ENCODE measurements at regions not wholly inside any gene's neighbourhood (a gene's known extent, or its start where the extent isn't known, plus 50 kb on each side); places are given as distances from the start of the nearest gene placed in this dataset.

DNA sequence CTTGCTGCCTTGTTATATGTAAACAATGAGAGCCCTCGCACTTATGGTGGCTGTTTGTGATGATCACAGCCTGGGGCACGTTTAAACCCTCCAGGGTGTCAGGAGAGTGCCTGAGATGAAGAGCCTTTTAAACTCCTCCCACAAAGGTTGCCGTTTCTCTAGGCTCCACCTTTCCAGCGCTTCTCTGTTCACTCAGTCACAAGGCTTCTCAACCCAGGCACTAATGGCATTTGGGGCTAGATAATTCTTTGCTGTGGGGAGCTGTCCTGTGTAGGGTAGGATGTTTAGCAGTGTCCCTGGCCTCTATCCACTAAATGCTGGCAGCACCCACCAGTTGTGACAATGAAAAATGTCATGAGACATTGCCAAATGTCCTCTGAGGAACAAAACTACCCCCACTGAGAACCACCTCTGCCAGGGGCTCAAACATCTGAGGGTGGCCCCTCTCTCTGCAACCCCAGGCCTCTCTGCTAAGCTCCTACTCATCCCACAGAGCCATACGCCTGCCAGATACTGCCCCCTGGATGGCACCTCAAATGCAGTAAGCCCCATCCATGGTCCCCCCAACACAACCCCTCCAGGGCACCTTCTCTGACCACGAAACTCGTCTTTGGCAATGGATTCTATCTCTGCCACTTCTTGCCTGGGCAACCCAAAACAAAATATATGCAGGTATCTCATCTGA, 144.3 kb upstream of the ZMIZ1 start:
- DNase-seq: no peak

DNA sequence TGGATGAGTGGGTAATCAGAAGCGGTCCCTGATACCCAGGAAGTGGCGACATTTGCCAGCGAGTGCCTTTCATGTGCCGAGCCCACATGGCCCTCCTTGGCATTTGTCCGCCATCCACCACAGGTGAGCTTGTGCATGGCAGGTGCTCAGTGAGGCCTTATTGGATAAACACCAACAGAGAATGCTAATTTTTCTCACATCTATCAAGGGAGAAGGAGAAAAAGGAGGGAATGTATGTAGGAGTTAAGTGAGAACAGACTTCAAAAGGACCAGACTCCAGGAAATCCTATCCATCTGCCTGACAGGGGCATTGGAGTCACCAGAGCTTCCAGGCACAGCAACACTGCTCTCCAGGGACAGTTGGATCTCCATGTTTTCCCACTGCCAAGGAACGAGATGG, 143.5 kb upstream of the ZMIZ1 start:
- no peak for DNase-seq

DNA sequence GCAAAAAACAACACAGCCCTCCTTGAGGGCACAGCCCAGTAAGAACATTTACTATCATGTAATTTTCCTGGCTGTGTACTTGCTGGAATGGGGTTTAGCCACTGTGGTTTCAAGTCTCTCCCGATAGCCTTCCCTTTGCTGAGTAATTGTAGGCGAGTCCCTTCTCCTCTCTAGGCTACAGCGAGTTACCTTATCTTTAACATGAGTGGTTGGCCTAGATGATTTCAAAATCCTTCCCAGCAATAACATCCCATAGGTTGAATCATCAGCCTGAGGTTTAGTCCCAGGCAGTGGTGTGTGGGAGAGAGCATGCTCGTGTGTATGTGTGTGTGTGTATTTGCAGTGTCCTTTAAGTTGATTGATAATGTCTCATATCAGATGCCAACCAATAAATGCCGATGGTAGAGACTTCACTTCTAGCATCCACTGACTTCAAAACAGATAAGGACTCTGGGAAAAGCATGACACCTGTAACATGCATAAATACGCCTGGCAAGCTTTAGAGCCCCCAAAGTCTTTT, 142.9 kb upstream of the ZMIZ1 start:
- no peak for DNase-seq

DNA sequence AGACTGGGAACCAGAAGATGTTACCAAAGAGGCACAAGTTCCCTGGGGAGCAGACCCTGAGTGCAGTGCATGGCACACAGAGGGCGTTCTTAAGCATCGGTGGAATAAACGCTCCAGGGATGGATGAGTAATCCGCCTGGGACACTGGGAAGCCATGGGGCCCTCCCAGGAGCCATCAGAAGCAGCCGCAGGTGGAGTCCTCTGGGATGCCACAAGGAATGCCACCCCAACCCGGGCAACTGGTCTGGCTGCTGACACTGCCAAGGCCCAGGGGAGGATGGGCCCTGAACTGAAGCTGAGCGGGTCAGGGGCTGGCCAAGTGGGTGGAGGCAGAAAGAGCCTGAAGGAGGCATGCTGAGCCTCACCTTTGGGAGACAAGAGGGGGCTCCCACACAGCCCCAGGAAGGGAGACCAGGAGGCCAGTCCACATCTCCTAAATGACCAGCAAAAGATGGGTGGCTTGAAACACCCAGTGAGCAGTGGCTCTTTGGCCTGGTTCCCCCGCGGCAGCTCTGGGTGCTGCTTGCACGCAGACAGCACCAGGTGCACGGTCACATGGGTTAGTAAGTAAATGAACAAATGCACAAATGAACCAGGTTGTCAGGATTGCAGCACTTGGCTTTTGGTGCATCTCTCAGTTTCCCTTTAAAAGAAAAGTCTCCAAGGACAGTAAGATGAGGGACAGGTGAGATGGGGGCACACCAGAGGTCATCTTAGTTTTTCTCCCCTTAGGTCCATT, 141.3 kb upstream of the ZMIZ1 start:
- peak; percentile 30 for DNase-seq

DNA sequence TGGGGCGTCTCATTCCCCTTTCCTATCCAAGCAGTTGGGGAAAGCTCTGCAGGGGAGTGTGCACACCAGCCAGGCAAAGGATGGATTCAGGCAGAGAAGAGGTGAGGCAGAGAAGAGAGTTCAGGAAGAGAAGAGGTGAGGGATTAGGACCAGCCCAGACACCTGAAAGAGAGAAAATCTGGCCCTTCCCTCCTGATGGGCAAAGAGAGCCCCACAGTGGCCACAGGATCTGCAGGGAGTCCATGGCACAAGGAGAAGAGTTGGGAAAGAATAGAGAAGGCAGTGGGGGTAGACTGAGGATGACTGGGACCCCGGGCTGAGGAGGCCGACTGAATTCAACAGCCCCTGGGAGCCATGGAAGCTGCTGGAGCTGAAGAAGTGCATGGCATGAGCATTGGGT, 140.4 kb upstream of the ZMIZ1 start:
- no peak for DNase-seq

DNA sequence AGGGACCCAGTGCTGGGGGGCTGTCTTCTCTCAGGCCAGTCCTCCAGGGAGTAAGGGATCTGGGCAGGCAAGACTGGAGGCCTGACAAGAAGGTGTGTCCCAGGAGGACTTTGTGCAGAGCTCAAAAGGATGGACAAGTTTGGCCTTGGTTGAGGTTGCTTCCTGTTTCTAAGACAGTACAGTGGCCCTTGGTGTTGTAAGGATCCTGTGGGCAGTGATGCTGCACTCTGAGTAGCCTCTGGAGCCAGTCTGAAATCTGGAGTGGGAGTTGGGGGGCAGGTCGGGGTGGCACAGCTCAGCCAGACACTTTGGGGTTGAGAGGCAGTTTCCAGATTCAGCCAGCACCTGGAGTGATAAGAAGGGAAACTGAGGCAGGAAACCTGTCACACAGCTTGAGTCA, 139.2 kb upstream of the ZMIZ1 start:
- no peak for DNase-seq

DNA sequence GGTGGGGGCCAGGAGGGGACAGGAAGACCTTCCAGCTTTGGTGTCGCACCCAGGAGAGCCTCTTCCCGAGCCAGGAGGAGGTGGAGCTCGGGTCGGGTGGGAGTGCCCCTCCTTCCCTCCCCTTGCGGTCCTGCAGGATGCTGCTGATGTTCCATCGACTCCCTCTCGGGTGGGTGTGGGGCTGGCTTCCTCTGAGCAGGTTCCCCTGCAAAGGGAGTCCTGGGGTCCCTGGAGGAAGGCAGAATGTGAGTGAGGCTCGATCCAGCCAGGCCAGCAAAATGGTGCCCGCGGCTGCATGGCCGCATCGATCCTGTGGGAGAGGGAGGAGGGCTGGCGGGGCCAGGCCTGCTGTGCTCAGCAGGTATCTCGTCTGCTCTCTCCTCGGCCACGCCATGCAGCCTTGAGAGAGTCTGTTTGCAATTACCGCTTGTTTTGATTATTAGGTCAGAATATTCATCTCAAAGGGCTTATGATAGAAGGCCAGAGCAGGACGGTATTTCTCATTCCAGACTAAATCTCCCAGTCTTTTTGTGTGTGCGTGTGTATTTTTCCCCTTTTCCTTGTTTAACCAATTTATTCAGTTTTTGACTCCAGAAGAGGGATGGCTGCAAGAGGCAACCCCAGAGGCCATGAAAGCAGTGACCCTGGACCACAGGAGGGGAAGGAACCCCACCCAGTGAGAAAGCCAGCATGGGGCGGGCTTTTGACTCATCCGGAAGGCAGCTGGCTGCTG, 137.3 kb upstream of the ZMIZ1 start:
- DNase-seq: no peak

DNA sequence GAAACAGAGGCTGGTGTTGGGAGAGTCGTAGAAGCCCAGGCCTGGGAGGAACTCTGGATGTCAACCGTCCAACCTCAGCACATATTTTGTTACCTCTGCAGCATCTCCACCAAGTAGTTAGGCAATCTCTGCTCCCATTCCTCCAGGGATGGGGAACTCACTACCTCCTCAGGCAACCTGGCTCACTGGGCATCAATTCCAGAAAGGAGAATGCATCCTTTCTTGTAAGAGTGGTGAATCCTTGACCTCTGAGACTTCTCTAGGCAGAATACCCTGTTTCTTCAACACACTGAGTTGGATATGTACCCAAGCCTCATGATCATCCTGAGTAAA, 136.7 kb upstream of the ZMIZ1 start:
- DNase-seq: no peak

DNA sequence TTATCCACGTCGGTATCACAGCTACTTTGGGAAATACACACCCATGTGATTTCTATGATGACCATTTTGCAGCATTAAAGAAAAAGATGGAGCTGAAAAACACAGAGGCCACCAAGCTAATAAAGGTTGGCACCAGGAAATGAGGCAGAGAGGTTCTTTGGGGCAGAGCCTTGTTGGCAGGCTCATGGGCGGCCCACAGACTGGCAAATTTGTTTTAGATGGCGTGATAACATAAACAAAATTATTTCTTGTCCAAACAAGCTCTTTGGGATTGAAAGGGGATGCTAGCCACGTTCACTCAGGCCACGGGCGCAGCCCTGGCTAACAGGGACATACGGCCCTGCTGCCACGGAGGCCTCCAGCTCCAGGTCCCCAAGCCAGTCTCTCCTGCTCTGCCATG, 135.9 kb upstream of the ZMIZ1 start:
- DNase-seq: no peak

DNA sequence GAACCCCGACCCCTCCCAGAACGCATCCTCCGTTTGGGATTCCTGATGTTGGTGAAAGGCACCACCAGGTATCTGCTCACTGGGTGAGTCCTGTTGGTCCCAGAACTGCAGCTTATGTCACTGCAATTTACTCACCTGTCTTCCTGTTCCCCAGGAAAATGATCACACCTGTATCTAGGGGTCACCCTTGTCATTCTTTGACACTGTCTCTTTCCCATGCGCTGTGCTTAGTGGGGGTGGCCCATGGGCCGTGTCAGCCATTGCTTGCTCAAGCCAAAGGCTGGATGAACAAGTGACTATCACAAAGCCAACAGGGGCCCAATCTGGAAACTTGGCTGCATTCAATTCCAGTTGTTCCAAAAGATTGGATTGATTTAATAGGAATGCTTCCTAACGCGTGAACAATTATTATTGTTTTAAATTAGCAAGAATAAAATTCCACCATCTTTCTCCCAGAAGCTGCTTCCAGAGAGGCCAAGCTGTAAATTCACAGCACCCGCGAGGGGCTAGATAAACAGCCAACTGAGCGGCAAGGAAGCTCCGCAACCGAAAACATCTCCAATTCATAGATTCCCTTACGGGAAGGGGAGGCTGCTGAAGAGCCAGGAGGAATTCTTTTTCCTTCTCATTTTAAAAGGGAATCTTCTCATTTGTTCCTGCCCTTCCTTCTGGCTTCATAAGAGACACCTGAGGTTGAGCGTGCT, 134.8 kb upstream of the ZMIZ1 start:
- DNase-seq: no peak

DNA sequence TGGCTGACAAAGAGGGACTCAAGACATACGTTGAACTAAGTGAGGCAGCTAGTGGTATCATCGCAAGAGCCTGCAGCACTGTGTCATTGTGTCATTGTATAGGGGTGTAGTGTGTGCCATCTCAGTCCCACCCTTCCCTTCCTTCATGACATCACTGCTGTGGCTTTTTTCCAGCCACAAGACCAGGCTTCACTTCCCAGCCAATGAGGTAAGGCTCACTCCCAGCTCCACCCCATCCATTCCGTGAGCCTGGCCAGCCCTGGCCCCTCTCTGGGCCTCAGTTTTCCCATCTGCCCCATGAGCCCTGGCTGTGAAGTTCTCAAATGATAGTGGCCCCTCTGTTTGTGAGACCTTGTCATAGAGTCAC, 134.3 kb upstream of the ZMIZ1 start:
- DNase-seq: no peak

DNA sequence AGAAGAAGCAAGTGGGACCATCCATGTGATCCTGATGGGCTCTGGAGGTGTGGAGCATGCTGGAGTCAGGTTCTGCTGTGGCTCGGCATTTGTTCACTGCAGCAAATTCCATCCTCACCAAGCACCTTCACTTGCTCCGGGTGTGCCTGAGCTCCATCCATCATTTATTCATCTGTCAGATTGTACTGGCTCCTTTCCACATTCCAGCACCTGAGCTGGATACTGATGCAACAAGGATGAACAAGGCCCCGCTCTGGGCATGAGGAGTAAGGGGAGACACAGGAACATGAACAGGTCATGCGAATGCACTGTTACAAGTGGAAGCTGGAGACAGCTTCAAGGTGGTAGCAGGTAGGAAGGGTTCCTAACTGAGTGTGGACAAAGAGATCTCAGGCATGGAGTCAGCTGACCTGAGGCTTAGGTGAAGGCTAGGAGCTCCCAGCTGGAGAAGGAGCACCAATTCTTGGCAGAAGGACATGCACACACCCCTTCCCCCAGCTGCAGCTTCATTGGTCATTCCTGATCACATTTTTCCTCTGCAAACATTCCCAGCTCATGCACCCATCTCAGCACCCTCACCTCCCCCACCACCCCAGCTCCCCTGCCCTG, 133.7 kb upstream of the ZMIZ1 start:
- DNase-seq: no peak

DNA sequence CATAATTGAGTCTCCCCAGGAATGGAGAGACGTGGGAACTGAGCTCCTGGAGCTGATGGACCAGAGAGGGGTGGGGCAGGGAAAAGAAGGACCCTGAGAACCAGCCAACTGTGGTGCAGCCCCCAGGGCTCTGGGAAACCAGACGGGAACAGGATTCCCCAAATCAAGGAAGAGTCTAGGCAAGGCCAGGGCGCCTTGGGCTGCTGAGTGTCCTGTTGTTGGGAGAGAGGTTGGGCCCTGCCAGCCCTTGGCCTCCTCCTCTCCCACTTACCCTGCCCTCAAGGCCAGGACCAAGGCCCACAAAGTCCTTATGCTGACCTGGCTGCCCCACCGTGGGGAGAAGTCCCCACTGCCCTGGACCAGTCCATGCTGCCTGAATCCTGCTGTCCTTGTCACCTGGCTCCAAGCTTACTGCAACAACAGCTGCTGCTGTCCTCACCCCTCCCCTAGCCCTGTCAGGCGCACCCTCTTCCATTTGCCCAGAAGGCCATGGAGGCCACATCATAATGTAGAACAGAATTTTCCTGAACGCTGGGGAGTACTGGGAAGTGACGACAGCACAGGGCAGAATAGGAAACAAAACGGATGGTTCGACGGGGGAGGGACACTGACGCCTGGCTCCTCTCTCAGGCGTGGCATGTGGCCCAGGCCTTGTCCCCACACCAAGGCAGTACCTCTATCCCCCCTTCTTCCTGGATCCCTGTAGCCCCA, 132.9 kb upstream of the ZMIZ1 start:
- no peak for DNase-seq

DNA sequence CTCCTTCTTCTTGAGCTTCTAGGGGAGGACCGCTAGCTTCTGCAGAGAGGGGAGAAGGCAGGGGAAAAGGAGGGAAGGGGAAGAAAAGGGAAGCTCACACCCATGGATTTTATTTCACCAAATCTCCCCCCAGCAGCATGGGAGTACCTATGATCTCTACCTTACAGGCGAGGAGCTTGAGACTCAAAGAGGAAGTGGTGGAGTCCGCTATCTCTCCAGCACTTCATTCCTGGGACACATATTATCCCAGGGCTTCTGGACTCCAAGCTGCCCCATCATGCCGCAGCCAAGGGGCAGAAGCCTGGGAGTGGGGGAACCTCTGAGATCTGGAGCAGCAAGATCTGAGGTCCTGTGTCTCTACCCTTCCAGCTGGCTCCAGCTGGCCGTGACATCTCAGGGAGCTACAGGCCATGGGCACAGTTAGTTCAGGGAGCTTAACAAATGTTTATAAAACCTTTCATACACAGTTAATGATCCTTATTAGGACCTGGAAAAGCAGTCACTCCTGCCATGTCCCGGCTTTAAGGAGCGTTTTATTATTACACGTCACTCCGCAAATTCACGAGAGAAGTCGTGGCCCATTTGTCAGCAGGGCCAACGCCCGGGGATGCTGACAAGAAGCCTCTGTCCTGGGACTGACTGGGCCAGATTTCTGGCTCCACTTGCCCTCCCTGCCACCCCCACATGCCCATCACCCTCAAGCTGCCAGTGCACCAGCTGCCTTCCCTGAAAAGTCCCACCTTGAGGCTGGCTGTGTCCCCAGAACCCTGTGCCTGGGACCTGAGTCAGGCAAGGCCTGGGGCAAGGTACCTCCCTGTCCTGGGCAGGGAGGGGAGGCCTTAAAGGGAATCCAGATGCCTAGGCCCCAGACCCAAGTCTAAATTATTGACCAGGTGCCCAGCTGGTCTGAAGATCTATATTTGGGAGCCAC, 132.1 kb upstream of the ZMIZ1 start:
- no peak for DNase-seq

DNA sequence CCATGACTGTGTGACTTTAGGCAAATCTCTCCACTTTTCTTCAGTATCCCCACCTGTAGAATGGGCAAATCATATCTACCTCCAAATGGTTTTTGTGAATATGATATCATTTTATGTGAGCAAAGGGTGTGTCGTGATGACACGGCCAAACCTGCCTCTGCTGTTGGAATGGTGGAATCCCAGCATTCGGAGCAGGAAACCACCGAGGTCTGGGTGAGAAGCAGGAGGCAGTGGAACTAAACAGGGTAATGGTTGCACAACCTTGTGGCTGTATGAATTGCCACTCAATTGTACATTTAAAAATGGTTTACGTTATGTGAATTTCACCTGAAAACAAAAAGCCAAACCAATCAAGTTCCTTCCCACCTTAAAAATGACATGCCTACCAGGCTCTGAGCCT, 131.4 kb upstream of the ZMIZ1 start:
- no peak for DNase-seq

DNA sequence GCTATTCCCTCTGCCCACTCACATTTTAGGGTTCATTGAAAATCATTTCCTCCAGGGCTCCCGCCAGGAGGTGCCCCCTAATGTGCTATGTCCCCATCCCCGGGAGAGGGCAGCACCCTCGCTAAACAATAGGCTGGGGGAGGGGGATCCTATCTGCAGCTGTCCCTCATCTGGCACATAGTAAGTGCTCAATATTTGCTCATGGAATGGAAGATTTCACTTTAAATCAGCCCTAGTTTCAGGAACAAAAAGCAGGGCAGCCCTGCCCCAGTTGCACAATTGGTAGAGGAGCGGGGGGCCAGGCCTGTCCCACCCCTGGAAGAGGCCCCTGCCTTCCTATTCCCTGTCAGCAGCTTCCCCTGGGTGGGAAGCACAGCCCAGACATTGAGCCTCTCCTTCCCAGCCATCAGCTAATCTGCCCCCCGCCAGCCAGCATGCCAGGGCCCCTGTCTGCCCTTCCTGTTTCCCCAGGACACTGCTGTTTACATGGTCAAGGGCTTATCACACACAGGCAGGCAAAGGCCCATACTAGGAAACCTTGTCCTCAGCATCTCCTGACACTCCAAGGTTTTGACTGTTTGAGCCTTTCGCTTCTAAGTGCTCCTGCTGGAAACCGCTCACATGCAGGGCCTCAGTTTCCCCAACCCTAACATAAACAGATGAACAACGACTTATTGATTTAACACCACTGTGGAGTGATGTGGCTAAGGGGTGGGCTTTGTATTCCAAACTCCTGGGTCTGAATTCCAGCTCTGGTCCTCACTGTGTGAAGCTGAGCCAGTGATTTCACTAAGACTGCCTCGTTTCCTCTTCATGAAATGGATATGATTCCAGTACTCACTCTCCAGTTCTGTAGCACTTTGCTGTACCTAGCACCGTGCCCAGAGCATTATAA, 130.7 kb upstream of the ZMIZ1 start:
- no peak for DNase-seq

DNA sequence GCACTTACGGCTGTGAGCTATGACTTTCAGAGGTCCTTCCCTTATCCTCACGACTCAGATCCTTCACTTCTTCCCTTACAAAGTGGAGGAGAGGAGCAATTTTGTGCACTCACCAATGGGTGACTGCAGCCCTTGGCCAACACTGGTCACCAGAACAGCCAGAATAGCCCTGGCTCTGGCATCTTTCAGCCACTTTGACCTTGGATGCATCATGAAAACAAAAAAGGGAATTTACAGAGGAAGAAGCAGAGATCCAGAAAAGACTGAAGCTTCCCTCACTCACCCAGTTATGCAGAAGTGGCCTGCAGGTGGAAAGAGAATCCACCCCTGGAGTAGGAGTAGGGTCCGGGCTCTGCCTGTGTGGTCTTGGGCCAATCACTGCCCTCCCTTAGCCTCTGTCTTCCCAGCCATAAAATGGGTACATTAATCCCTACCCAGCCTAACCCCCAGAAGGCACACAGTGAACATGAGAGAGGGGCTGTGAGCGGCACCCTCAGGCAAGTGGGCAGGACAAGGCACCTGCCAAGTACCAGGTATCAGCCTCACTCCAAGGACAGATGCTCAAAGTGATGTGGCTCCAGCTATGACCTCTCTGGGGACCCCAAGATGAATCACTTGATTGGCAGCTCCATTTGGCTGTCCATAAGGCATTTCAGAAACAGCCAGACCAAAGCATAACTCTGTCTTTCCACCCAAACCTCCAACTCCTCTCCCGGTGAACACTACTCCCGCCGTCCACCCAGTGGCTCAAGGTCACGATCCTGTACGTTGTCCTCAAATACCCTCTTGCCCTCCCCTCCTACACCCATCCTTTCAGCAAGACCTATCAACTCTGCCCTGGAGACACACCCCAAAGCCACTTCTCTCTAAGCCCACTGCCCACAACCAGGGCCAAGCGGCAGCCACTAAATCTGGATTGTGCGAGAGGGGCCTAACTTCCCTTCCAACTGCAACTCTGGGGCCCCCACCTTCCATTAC, 129.8 kb upstream of the ZMIZ1 start:
- DNase-seq: no peak

DNA sequence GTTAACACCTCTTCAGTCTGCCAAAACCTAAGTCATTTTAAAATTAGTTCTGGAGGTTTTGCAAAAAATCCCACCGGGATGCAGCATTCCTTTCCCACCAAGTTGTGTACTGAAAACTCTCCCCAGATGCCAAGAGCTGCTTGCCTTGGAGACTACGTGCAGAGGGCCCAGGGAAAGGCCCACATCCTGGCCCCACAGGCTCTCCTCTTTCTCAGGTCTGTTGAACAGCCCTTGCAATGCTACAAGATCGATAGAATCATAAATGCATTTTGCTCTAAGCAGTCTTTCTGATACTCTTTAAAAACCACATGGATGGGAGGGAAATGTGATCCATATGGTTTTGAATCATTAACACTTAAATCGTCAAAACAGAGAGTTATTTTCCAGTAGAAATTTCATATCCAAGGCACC, 126.7 kb upstream of the ZMIZ1 start:
- DNase-seq: no peak

Data from NCI-H526 treated with DMSO at 0.1 percent for 48 hours (cell line).